MM.1S (cell line): ENCODE measurements at regions not wholly inside any gene's neighbourhood (a gene's known extent, or its start where the extent isn't known, plus 50 kb on each side); places are given as distances from the start of the nearest gene placed in this dataset.

ENCODE experiments used
- DNase-seq: peaks from one replicate; pipeline ENCODE4 v3.0.0-alpha.2; 2015
- H2AFZ ChIP-seq: fragments of 300-600 bp; sonication (generic); 2 replicates; pipeline ENCODE4 v1.6.0; 2016; ENCODE audit warnings: antibody characterized with exemption, low read length
- H3F3A ChIP-seq: fragments of 300-600 bp; sonication (generic); 2 replicates; pipeline ENCODE4 v1.6.1; 2016; ENCODE audit warnings: mild to moderate bottlenecking, antibody characterized with exemption, low read length, moderate library complexity, mixed read lengths; ENCODE audit not compliant: insufficient read depth
- H3K27ac ChIP-seq: fragments of 300-600 bp; sonication (generic); 2 replicates; pipeline ENCODE4 v1.5.1; 2016; ENCODE audit warnings: mild to moderate bottlenecking, low read length
- H3K27me3 ChIP-seq: fragments of 300-600 bp; sonication (generic); replicated peaks from 2 replicates; pipeline ENCODE4 v1.6.0; 2016; ENCODE audit warnings: low read length; ENCODE audit not compliant: insufficient read depth
- H3K36me3 ChIP-seq: fragments of 300-600 bp; sonication (generic); replicated peaks from 2 replicates; pipeline ENCODE4 v1.6.1; 2016; ENCODE audit warnings: mild to moderate bottlenecking, low read length, mixed read lengths; ENCODE audit not compliant: insufficient read depth
- H3K4me1 ChIP-seq: fragments of 300-600 bp; sonication (generic); 2 replicates; pipeline ENCODE4 v1.6.1; 2016; ENCODE audit warnings: low read length, mixed read lengths
- H3K4me2 ChIP-seq: fragments of 300-600 bp; sonication (generic); 2 replicates; pipeline ENCODE4 v1.6.0; 2016; ENCODE audit warnings: low read depth, low read length
- H3K4me3 ChIP-seq: fragments of 300-600 bp; sonication (generic); 2 replicates; pipeline ENCODE4 v1.5.1; 2016; ENCODE audit warnings: low read length, mixed read lengths
- H3K79me2 ChIP-seq: fragments of 300-600 bp; sonication (generic); 2 replicates; pipeline ENCODE4 v1.6.1; 2016; ENCODE audit warnings: mixed run types, low read length, mixed read lengths
- H3K9ac ChIP-seq: fragments of 300-600 bp; sonication (generic); 2 replicates; pipeline ENCODE4 v1.6.1; 2016; ENCODE audit warnings: low read length, mixed read lengths
- H3K9me2 ChIP-seq: fragments of 300-600 bp; sonication (generic); replicated peaks from 2 replicates; pipeline ENCODE4 v1.6.1; 2016; ENCODE audit warnings: mild to moderate bottlenecking, low read length, mixed read lengths; ENCODE audit not compliant: insufficient read depth
- H3K9me3 ChIP-seq: fragments of 300-600 bp; sonication (generic); replicated peaks from 2 replicates; pipeline ENCODE4 v1.6.1; 2016; ENCODE audit warnings: mild to moderate bottlenecking, low read length, mixed read lengths; ENCODE audit not compliant: insufficient read depth
- H4K20me1 ChIP-seq: fragments of 300-600 bp; sonication (generic); 2 replicates; pipeline ENCODE4 v1.6.1; 2016; ENCODE audit warnings: mild to moderate bottlenecking, low read length, moderate library complexity, mixed read lengths; ENCODE audit not compliant: insufficient read depth
- EZH2 ChIP-seq: fragments of 300-600 bp; sonication (generic); optimal IDR thresholded peaks from 2 replicates; pipeline ENCODE3; 2017; ENCODE audit warnings: low read depth, mild to moderate bottlenecking, antibody characterized with exemption, low read length, mixed read lengths
- EZH2phosphoT487 ChIP-seq: fragments of 300-600 bp; sonication (generic); IDR thresholded peaks from 2 replicates; pipeline ENCODE4 v1.6.1; 2018; ENCODE audit warnings: antibody characterized with exemption, low read length
- TF ChIP-seq, protein P1 (sequence below): fragments of 300-600 bp; sonication (generic); IDR thresholded peaks from 2 replicates; pipeline ENCODE4 v1.5.1; 2016; ENCODE audit warnings: antibody characterized with exemption, low read length, mixed read lengths

DNA sequence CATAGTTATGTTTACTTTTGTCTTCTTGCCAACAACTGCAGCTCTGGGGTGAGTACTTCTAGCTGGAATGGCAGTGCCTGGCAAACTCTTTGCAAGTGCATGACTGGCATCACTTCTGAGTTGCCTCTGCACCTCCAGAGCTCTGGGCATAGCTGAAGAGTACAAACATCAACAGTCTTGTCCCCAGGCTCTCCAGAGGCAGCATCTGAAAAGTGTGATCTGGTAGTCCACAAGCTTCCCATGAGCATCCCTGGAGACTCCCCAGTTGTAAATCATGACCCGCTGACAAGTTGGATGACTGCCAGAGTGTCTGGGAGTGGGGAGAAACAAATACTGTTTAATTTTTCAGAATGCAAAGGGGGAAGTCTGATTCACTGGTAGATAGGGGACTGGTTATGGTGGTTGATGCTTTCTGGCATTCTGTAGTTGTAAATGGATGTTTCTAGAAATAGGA lies 138.9 kb upstream of the CDK13 start:
- Histone ChIP-seq H3K9me3 (no peaks in the 10 kb centered on the region), H3K27me3 (no peaks in the 10 kb centered on the region), H3K9ac (no peak overlapping the region), H3K9me2 (no peaks in the 10 kb centered on the region), H3K79me2 (no peaks in the 10 kb centered on the region), H3F3A (no peaks in the 10 kb centered on the region), H4K20me1 (no peaks in the 10 kb centered on the region), H3K4me3 (no peak overlapping the region), H3K36me3 (no peaks in the 10 kb centered on the region), H3K4me2 (no peak overlapping the region), H2AFZ (no peak overlapping the region), H3K4me1 (no peaks in the 10 kb centered on the region), H3K27ac (no peak overlapping the region)
- TF ChIP-seq EZH2phosphoT487, result no peak
- TF ChIP-seq EZH2, result no peak
- TF ChIP-seq, protein P1, sequence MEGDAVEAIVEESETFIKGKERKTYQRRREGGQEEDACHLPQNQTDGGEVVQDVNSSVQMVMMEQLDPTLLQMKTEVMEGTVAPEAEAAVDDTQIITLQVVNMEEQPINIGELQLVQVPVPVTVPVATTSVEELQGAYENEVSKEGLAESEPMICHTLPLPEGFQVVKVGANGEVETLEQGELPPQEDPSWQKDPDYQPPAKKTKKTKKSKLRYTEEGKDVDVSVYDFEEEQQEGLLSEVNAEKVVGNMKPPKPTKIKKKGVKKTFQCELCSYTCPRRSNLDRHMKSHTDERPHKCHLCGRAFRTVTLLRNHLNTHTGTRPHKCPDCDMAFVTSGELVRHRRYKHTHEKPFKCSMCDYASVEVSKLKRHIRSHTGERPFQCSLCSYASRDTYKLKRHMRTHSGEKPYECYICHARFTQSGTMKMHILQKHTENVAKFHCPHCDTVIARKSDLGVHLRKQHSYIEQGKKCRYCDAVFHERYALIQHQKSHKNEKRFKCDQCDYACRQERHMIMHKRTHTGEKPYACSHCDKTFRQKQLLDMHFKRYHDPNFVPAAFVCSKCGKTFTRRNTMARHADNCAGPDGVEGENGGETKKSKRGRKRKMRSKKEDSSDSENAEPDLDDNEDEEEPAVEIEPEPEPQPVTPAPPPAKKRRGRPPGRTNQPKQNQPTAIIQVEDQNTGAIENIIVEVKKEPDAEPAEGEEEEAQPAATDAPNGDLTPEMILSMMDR, result no peak
- DNase-seq, result no peak

DNA sequence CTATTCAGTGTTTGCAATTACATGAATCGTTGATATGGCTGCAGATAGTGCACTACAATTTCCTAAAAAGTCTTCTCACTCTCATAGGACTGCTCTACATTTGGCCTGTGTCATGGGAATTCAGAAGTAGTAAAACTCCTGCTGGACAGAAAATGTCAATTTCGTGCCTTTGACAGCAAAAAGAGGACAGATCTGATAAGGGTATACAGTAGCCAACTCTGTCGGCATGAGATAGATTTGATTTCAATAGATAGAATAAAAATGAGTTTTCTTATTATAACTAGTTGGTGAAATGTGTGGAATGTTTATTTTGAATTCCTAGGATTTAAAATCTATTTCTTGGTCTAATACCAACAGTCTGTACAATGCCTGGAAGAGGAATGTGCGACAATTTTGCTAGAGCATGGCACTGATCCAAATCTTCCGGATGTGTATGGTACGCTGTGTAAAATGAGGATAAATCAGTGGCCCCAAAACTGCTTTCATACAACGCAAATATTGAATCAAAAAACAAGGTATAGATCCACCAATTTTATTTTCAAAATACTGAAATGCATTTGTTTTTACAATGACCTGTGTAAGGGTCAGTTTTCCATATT lies 133.5 kb upstream of the CDK13 start:
- no peaks in the 10 kb centered on the region for H3K27me3 ChIP-seq
- H3K4me1 ChIP-seq, result no peaks in the 10 kb centered on the region
- H3K4me2 ChIP-seq, result no peak overlapping the region
- no peak overlapping the region for H2AFZ ChIP-seq
- DNase-seq, result no peak
- TF ChIP-seq, protein P1, result no peak
- TF ChIP-seq EZH2, result no peak
- no peak for TF ChIP-seq EZH2phosphoT487
- H4K20me1 ChIP-seq, result no peaks in the 10 kb centered on the region
- H3K9ac ChIP-seq, result no peak overlapping the region
- no peaks in the 10 kb centered on the region for H3K36me3 ChIP-seq
- H3F3A ChIP-seq, result no peaks in the 10 kb centered on the region
- no peak overlapping the region for H3K27ac ChIP-seq
- no peak overlapping the region for H3K4me3 ChIP-seq
- no peaks in the 10 kb centered on the region for H3K79me2 ChIP-seq
- no peaks in the 10 kb centered on the region for H3K9me3 ChIP-seq
- no peaks in the 10 kb centered on the region for H3K9me2 ChIP-seq

DNA sequence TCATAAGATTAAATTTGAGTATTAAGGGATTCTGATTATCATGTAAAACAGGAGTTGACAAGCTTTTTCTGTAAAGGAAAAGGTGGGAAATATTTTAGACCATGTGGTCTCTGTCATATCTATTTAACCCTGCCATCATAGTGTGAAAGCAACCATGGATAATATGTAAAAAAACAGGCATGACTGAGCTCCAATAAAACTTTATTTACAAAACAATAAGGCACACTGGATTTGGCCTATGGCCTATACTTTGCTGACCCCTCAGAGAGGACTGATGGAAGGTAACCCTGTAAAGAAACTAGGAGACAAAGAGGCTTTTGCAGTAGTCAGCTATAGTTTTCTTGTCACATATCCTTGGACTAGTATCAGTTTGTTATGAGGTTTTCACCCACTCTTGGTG lies 130.5 kb upstream of the CDK13 start:
- no peaks in the 10 kb centered on the region for H3K79me2 ChIP-seq
- H2AFZ ChIP-seq, result no peak overlapping the region
- no peaks in the 10 kb centered on the region for H4K20me1 ChIP-seq
- H3K36me3 ChIP-seq, result no peaks in the 10 kb centered on the region
- no peak overlapping the region for H3K4me2 ChIP-seq
- H3K9me3 ChIP-seq, result no peaks in the 10 kb centered on the region
- H3K9ac ChIP-seq, result no peak overlapping the region
- TF ChIP-seq EZH2phosphoT487 (no peak), EZH2 (no peak)
- TF ChIP-seq, protein P1, result no peak
- no peaks in the 10 kb centered on the region for H3K27me3 ChIP-seq
- H3K9me2 ChIP-seq, result no peaks in the 10 kb centered on the region
- no peak overlapping the region for H3K4me3 ChIP-seq
- H3K4me1 ChIP-seq, result no peaks in the 10 kb centered on the region
- DNase-seq, result no peak
- H3K27ac ChIP-seq, result no peak overlapping the region
- H3F3A ChIP-seq, result no peaks in the 10 kb centered on the region
